SJCRH30 (cell line): ENCODE measurements at regions not wholly inside any gene's neighbourhood (a gene's known extent, or its start where the extent isn't known, plus 50 kb on each side); places are given as distances from the start of the nearest gene placed in this dataset.
A peak's percentile ranks its signal among the peaks of the same experiment; 100 is the strongest.
"Not testable (repeated sequence)": the region's sequence is repeated elsewhere in the genome, so short reads cannot be mapped to it uniquely, and the experiment has no call there.

ENCODE experiments used
- DNase-seq, 2 experiments: peaks; one replicate each; pipeline ENCODE4 v3.0.0-alpha.2; 2015 to 2020
- H3K27ac ChIP-seq: fragments of 250-450 bp; sonication (Bioruptor Pico); 2 replicates; pipeline ENCODE4 v1.5.1; 2020; ENCODE audit warnings: mild to moderate bottlenecking, moderate library complexity
- H3K27me3 ChIP-seq: fragments of 250-450 bp; sonication (Bioruptor Pico); 2 replicates; pipeline ENCODE4 v1.5.1; 2020; ENCODE audit warnings: mild to moderate bottlenecking, moderate library complexity
- H3K36me3 ChIP-seq: fragments of 250-450 bp; sonication (Bioruptor Pico); 2 replicates; pipeline ENCODE4 v1.5.1; 2020; ENCODE audit warnings: mild to moderate bottlenecking, moderate library complexity
- H3K4me1 ChIP-seq: fragments of 250-450 bp; sonication (Bioruptor Pico); 2 replicates; pipeline ENCODE4 v1.5.1; 2020; ENCODE audit warnings: mild to moderate bottlenecking, moderate library complexity
- H3K4me3 ChIP-seq: fragments of 250-450 bp; sonication (Bioruptor Pico); 2 replicates; pipeline ENCODE4 v1.5.1; 2020; ENCODE audit warnings: mild to moderate bottlenecking, moderate library complexity
- H3K9me3 ChIP-seq: fragments of 250-450 bp; sonication (Bioruptor Pico); replicated peaks from 2 replicates; pipeline ENCODE4 v1.5.1; 2020; ENCODE audit warnings: mild to moderate bottlenecking, moderate library complexity

GRCh38 chrX:56343219-56343618 lies 111.1 kb downstream of the KLF8 start:
- Histone ChIP-seq H3K27me3 (no peaks in the 10 kb centered on the region), H3K4me3 (no peak overlapping the region), H3K4me1 (no peaks in the 10 kb centered on the region), H3K27ac (no peak overlapping the region), H3K9me3 (no peaks in the 10 kb centered on the region), H3K36me3 (no peaks in the 10 kb centered on the region)
- peak in 1 of 2 experiments; percentile 16 for DNase-seq

GRCh38 chrX:56343664-56344063 lies 111.5 kb downstream of the KLF8 start:
- Histone ChIP-seq H3K9me3 (no peaks in the 10 kb centered on the region), H3K27ac (no peak overlapping the region), H3K27me3 (no peaks in the 10 kb centered on the region), H3K36me3 (no peaks in the 10 kb centered on the region), H3K4me1 (no peaks in the 10 kb centered on the region), H3K4me3 (no peak overlapping the region)
- no peak for DNase-seq

- H3K9me3 ChIP-seq, H3K27me3 ChIP-seq, H3K4me1 ChIP-seq, H3K36me3 ChIP-seq, DNase-seq, H3K4me3 ChIP-seq, H3K27ac ChIP-seq: not testable (repeated sequence)
These were observed 126.0 kb downstream of the KLF8 start for GRCh38 chrX:56358145-56358544.

GRCh38 chrX:56365171-56365570 lies 133.0 kb downstream of the KLF8 start:
- H3K9me3 ChIP-seq, H3K4me1 ChIP-seq, H3K36me3 ChIP-seq, H3K27me3 ChIP-seq, H3K27ac ChIP-seq, DNase-seq, H3K4me3 ChIP-seq: not testable (repeated sequence)

- H3K27ac ChIP-seq: no peak overlapping the region
- H3K27me3 ChIP-seq: no peaks in the 10 kb centered on the region
- no peak for DNase-seq
- no peaks in the 10 kb centered on the region for H3K36me3 ChIP-seq
- H3K9me3 ChIP-seq: no peaks in the 10 kb centered on the region
- H3K4me1 ChIP-seq: no peaks in the 10 kb centered on the region
- H3K4me3 ChIP-seq: no peak overlapping the region
These were observed 134.7 kb downstream of the KLF8 start for GRCh38 chrX:56366901-56367300.

- Histone ChIP-seq H3K36me3 (no peaks in the 10 kb centered on the region), H3K9me3 (no peaks in the 10 kb centered on the region), H3K4me1 (no peaks in the 10 kb centered on the region), H3K27ac (no peak overlapping the region), H3K27me3 (no peaks in the 10 kb centered on the region), H3K4me3 (no peak overlapping the region)
- no peak for DNase-seq
These were observed 136.8 kb downstream of the KLF8 start for GRCh38 chrX:56368962-56369361.

- DNase-seq, H3K27ac ChIP-seq: not testable (repeated sequence)
These were observed 148.0 kb downstream of the KLF8 start for GRCh38 chrX:56379984-56380780.

GRCh38 chrX:56382278-56382677 lies 150.1 kb downstream of the KLF8 start:
- DNase-seq: no peak
- Histone ChIP-seq H3K9me3 (no peaks in the 10 kb centered on the region), H3K27ac (no peak overlapping the region), H3K36me3 (no peaks in the 10 kb centered on the region), H3K4me3 (no peak overlapping the region), H3K4me1 (no peaks in the 10 kb centered on the region), H3K27me3 (no peaks in the 10 kb centered on the region)

More at GRCh38 chrX:56379984-56380780, 148.0 kb downstream of the KLF8 start:
- not testable (repeated sequence) for H3K4me1 ChIP-seq, H3K27me3 ChIP-seq, H3K36me3 ChIP-seq, H3K4me3 ChIP-seq, H3K9me3 ChIP-seq

- Histone ChIP-seq H3K27me3 (no peaks in the 10 kb centered on the region), H3K4me1 (no peaks in the 10 kb centered on the region), H3K4me3 (no peak overlapping the region), H3K9me3 (no peaks in the 10 kb centered on the region), H3K36me3 (no peaks in the 10 kb centered on the region), H3K27ac (no peak overlapping the region)
- DNase-seq: no peak
These were observed 153.2 kb downstream of the KLF8 start for GRCh38 chrX:56385336-56385735.

- H3K9me3 ChIP-seq: no peaks in the 10 kb centered on the region
- H3K27ac ChIP-seq: no peak overlapping the region
- no peaks in the 10 kb centered on the region for H3K4me1 ChIP-seq
- no peaks in the 10 kb centered on the region for H3K36me3 ChIP-seq
- H3K4me3 ChIP-seq: no peak overlapping the region
- no peak for DNase-seq
- no peaks in the 10 kb centered on the region for H3K27me3 ChIP-seq
These were observed 153.8 kb downstream of the KLF8 start for GRCh38 chrX:56385960-56386359.

GRCh38 chrX:56397636-56398035 lies 165.5 kb downstream of the KLF8 start:
- no peak for DNase-seq
- Histone ChIP-seq H3K9me3 (no peaks in the 10 kb centered on the region), H3K4me1 (no peaks in the 10 kb centered on the region), H3K27me3 (no peaks in the 10 kb centered on the region), H3K27ac (no peak overlapping the region), H3K4me3 (no peak overlapping the region), H3K36me3 (no peaks in the 10 kb centered on the region)

GRCh38 chrX:56402207-56402606 lies 161.2 kb upstream of the UBQLN2 start:
- H3K27me3 ChIP-seq: no peaks in the 10 kb centered on the region
- H3K4me3 ChIP-seq: no peak overlapping the region
- DNase-seq: no peak
- no peaks in the 10 kb centered on the region for H3K36me3 ChIP-seq
- no peaks in the 10 kb centered on the region for H3K4me1 ChIP-seq
- no peaks in the 10 kb centered on the region for H3K9me3 ChIP-seq
- H3K27ac ChIP-seq: no peak overlapping the region

- Histone ChIP-seq H3K4me1 (no peaks in the 10 kb centered on the region), H3K36me3 (no peaks in the 10 kb centered on the region), H3K27ac (no peak overlapping the region), H3K9me3 (no peaks in the 10 kb centered on the region), H3K27me3 (no peaks in the 10 kb centered on the region), H3K4me3 (no peak overlapping the region)
- DNase-seq: no peak
These were observed 133.8 kb upstream of the UBQLN2 start for GRCh38 chrX:56429581-56429980.

GRCh38 chrX:56451981-56452380 lies 111.4 kb upstream of the UBQLN2 start:
- H3K36me3 ChIP-seq, DNase-seq, H3K9me3 ChIP-seq, H3K27me3 ChIP-seq, H3K27ac ChIP-seq, H3K4me1 ChIP-seq, H3K4me3 ChIP-seq: not testable (repeated sequence)

GRCh38 chrX:56462389-56462788 lies 101.0 kb upstream of the UBQLN2 start:
- no peak for DNase-seq
- H3K27me3 ChIP-seq: no peaks in the 10 kb centered on the region
- no peak overlapping the region for H3K4me3 ChIP-seq
- no peaks in the 10 kb centered on the region for H3K36me3 ChIP-seq
- no peaks in the 10 kb centered on the region for H3K4me1 ChIP-seq
- H3K9me3 ChIP-seq: no peaks in the 10 kb centered on the region
- H3K27ac ChIP-seq: no peak overlapping the region

GRCh38 chrX:56468441-56468840 lies 95.0 kb upstream of the UBQLN2 start:
- H3K4me1 ChIP-seq: no peaks in the 10 kb centered on the region
- H3K27me3 ChIP-seq: no peaks in the 10 kb centered on the region
- no peaks in the 10 kb centered on the region for H3K36me3 ChIP-seq
- no peak overlapping the region for H3K4me3 ChIP-seq
- no peak for DNase-seq
- no peaks in the 10 kb centered on the region for H3K9me3 ChIP-seq
- no peak overlapping the region for H3K27ac ChIP-seq
